GM18909 (cell line): ENCODE measurements at regions not wholly inside any gene's neighbourhood (a gene's known extent, or its start where the extent isn't known, plus 50 kb on each side); places are given as distances from the start of the nearest gene placed in this dataset.
"Not testable (repeated sequence)": the region's sequence is repeated elsewhere in the genome, so short reads cannot be mapped to it uniquely, and the experiment has no call there.

ENCODE experiments used
- ATAC-seq: cut with Tn5 transposase; IDR thresholded peaks from one replicate; pipeline ENCODE4 v1.9.1; 2021; ENCODE audit warnings: mild to moderate bottlenecking; ENCODE audit not compliant: unreplicated experiment, poor library complexity

DNA sequence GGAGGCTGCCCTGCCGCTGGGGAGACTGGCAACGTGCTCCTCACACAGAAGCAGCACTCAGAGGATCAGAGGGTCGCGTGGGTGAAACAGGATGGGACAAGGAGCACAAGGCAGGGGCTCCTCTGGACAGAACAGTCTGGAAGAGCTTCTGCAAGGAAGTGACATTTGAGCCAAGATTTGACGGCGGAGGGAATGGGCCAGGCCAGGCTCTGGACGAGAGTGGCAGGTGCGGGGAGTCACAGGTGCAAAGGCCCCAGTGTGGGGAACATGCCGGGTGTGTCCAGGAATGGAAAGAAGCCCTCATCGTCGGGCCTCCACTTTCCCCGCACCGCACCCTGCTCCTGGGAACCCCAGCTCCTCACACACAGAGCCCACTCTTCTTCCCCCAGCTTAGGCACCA lies 84.0 kb downstream of the RFLNA start:
- no peak for ATAC-seq

DNA sequence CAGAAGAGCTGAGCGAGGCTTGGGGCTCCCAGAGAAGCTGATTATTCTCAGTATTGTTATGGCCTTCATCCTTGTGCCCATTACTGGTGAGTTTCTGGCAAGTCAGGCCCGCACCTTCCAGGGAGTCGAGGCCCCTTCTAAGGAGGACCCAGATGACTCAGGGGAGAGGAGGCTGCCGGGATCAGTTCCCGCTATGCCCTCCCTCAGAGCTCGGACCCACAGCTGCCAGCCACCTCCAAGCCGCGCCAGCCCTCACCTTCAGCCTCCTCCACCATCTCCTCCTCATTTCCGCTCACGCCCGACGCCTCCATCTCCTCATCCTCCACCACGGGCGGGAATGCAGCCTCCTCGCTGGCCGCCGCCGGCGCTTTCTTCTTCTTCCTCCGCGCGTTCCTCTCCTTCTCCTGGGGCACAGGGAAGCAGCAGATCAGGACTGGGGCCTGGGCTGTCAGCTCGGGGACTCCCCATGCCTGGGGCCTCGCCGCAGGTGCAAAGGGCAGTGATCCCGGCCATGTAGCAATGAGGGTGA lies 83.2 kb downstream of the RFLNA start:
- no peak for ATAC-seq

DNA sequence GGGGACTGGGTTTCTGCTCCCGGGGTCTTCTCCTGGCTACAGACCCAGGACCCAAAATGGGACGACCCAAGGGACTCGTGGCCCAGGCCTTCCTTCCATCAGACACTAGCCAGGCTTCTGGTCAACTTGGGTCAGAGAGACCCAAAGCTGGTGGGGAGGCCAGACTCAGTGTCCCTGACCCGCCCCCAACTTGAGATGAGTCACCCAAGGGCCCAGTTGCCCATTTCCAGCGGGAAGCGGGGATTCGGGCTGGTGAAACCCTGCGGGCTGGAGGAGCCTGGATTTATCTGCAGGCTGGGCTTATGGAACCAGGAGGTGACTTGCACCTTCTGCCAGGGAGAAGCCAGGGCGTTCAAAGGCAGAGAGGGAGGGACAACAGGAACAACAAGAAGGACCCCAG lies 81.5 kb downstream of the RFLNA start:
- ATAC-seq, result no peak

DNA sequence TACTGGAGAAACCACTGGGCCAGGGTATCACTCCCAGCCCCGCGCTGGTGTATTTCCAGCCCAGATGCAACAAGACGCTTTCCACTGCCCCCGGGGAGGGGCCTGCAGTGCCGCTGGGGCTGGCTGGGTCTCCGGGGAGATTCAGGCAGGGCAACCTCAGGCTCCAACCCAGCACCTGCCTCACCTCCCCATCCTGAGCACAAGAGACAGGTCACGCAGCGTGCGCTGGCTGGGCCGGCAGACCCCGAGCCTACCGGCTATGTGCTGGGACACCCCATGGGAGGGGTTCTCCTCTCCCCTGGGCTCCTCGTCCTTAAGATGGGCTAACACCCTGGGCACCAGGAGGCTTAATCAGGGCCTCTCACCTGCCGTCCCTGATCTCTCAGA lies 80.9 kb downstream of the RFLNA start:
- no peak for ATAC-seq

DNA sequence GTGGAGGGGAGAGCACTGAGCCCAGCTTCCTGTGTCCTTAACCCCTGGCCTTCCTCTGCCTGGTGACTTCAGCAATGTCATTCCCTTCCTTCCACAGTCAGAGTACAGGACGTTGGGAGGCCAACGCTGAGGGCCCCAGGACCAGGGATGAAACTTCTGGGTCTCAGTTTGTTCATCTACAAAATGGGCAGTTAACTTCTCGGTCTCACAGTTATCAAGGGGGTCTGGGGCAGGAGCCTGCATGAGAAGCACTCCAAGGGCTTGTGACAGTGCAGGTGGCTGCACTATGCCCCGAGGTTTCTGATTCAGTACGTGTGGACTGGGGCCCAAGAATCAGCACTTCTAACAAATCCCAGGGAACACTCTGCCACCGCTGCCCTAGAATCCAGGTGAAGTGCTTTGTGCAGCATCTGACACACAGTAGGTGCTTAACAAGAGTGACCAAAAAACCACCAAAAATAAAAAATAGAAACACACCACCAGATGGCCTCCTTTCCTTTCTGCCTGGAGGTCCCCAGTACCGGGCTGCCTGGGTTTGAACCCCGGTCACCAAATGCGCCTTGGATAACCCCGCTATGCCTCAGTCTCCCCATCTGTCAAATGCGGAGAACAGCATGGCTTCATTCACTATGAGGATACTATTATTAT lies 80.4 kb downstream of the RFLNA start:
- ATAC-seq, result no peak

DNA sequence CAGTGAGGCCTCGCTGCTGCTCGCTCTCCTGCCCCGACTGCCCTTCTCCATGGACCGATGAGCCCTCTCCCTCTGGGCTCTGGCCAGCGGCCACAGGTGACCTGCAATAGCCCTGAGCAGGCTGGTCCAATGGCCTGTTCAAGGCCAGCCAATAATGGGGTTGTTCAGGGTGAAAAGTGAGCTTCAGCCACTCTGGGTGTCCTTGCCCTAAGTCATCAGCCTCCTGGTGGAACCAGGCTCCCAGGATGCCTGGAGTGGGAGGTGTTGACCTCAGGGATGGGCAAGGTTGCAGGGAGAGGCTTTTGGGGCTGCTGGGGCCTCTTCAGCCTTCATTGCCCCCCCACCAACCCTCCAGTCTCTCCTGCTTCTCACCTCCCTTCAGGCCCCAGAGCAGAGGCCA lies 79.7 kb downstream of the RFLNA start:
- ATAC-seq, result no peak

DNA sequence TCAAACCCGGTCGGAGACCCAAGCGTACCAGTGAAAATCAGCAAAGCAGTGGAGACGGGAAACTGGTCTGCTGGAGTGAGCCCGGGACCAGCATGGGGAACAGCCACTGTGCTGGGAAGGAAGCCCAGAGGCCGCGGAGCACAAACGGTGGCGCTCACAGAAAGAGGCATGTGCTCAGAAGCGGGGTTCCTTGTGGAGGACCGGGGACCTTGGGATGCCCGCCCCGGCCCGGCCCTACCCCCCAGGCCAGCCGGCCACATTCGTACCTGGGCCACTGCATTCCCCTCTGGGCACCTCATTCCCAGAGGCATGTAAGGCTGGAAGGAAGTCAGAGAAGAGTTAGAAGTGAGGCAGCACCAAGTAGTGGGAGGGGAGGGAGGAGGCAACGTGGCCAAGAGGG lies 79.3 kb downstream of the RFLNA start:
- no peak for ATAC-seq

DNA sequence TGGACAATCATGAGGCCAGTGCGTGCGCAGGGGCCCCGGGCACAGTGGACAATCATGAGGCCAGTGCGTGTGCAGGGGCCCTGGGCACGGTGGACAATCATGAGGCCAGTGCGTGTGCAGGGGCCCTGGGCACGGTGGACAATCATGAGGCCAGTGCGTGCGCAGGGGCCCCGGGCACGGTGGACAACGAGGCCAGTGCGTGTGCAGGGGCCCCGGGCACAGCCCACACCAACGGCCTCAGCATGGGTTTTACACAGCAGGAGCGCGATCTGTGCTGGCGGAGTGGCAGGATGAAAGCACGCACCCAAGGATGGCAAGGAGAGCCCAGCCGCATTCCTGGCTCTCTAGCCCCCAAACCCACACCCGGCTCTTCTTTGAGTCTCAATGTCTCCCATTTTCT lies 78.8 kb downstream of the RFLNA start:
- ATAC-seq, result not testable (repeated sequence)

DNA sequence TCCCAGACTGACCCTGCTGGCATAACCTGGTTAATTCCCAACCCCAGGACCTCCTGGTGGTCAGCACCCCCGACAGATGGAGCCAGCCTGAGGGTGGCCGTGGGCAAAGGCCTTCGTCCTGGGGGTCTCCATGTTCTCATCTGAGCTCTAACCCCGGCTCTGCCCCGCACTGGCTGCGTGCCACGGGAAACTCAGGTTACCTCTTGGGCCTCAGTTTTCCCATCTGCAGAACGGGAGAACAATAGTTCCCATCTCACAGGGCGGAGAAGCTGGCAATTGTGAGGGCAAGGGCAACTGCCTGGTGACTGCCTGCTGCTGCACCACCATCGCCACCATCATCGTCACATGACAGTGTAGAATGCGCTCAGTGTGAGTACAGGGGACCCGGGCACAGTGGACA lies 77.9 kb downstream of the RFLNA start:
- ATAC-seq, result no peak

DNA sequence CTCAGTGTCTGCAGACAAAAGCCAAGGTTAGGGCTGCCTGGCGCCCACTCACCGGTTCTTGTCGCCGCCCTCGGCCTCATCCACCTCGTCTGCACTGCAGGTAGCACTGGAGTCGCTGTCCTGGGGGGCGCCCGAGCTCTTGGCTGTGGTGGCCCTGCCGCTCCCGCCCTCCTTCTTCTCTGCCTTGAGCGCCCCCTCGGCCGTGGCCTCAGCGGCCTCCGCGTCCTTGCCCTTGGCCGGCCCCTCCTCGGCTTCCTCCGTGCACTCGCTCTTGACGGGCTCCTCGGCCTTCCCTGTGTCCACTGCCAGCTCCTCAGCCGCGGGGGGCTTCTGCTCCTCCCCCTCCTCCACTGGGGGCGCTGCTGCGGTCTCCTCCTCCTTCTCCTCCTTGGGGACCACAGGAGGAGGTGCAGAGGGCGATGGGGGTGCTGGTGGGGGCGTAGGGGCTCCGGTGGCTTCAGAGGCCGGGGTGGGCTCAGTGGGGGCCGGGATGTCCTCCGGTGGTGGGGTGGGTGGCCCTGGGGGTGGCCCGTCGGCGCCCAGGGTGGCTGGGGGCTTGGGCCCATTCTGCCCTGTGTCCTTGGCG lies 77.2 kb downstream of the RFLNA start:
- no peak for ATAC-seq

DNA sequence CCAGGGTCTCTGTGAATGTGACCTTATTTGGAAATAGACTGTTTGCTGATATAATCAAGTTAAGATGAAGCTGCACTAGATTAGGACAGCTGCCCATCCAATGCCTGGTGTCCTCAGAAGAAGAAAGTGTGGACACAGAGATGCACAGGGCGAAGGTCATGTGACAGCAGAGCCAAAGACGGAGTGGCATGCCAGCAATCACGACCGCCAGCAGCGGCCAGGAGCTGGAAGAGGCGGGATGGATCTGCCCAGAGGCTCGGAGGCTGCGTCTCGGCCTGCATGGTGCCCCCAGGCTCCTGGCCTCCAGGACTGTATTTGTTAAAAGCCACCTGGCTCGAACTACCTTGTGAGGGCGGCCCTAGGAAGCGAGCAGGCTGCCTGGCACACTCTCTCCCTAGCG lies 76.5 kb downstream of the RFLNA start:
- no peak for ATAC-seq

DNA sequence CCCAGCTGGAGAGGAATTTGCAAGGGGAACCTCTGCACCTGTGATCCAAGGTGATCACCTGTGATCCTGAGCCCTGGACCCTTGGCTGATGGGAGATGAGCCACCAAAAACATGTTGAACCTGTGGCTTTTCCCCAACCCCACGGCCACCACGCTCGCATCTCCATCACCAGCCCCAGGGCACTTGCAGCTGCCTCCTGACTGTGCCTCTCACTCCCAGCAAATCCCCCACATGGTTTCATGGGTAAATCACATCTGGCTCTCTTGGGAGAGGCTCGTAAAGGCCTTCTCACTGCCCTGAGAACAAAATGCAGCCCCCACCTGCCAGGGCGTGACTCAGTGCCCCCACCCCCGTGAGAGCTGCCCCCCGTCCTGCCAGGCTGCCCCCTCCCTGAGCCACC lies 76.0 kb downstream of the RFLNA start:
- no peak for ATAC-seq

DNA sequence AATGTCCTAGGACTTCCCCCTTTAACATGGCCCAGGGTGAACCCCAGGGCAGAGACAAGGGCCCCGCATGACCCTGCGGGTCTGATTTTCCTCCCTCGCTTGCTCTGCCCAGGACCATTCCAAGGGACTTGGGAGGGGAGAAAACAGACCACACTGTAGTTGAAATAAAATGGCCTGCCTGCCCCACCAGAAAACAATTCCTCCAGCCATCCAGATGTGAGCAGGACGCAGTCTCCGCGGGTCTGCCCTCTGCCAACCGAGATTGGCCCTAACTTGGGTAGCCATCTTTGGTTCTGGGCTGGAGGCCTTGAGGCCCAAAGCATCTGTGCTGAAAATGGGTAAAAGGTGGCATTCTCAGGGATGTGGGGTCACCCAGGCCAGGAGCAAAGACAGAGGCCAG lies 75.5 kb downstream of the RFLNA start:
- ATAC-seq, result no peak

DNA sequence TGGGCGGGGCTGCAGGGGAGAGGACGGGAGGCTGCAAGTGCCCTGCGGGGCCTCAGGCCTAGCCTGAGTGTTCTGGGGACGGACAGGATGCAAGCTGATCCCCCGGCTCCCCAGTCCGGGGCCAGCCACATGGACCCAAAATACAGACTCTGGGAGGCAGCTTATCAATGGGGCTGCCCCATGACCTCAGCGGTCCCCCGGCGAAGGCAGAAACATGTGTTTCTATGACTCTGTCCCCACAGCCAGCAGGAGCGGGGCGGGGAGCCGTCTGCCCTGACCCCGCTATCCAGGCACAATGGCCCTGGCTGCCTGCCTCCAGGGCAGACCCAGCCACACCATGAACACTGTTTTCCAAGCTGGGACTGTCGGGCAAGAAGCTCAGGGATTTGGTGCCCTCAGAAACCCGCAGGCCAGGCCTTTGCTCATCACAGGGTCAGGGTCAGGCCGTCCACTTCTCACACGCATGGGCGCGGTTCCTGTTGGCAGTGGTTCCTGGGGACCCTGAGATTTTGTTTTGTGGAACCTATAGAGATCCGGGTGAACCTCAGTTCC lies 75.0 kb downstream of the RFLNA start:
- ATAC-seq, result no peak

DNA sequence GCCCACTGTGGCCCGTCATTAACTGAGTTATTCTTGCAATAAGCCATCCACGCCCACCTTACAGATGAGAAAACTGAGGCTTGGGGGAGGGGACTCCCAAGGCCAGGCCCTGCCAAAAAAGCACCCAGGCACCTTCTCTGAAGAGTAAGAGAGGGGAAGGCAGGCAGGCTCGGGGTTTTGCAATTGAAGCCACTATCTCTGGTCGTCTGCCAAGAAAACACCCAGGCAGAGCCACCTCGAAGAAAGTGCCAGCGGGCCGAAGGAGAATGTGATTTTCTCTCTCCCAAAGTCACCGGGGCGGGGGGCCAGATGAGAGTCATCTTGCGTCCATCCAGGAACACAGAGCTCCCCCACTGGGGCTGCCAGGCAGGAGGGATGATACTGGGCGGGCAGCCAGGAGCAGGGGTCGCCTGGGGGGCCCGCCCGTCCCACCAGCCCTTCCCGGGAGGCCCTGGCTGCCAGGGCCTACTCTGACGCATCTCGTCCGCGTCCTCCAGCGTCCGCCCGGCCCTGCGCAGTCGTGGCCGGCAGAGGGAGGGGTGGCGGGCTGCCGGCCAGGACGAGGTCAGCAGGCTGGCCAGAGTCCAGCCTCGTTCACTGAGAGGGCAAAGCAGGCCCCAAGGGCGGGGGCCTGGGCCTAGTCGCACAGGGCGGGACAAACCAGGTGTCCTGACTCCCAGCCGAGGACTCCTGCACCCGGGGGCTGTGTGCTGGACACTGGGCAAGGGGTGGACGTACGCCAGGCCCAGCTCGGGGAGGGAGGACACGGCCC lies 74.3 kb downstream of the RFLNA start:
- no peak for ATAC-seq

DNA sequence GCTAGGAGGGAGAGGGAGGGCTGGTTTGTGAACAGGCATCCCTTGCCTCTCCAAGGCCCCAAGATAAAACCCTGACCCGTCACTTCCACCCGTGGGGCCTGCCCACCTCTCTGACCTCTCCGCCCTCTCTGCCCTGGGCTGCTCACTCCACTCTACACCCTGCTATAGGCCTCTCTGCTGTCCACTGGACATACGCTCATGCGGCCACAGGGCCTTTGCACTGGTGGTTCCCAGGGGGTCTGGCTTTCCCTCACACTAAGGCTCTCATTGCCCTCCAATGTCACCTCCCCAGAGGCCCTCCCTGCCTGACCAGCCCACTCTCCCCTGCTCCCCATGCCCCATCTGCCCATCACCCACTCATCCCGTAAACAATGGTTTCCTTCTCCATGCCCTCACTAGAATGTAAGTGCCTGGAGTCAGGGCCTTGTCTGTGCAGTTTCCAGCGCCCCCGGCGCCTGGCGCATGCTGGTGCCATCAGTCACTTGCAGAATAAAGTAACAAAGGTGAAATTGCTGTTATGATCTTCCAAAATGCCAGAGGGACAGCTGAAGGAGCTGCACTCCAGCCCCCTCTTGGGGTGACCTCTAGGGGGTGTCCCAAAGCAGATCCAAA lies 73.6 kb downstream of the RFLNA start:
- no peak for ATAC-seq

DNA sequence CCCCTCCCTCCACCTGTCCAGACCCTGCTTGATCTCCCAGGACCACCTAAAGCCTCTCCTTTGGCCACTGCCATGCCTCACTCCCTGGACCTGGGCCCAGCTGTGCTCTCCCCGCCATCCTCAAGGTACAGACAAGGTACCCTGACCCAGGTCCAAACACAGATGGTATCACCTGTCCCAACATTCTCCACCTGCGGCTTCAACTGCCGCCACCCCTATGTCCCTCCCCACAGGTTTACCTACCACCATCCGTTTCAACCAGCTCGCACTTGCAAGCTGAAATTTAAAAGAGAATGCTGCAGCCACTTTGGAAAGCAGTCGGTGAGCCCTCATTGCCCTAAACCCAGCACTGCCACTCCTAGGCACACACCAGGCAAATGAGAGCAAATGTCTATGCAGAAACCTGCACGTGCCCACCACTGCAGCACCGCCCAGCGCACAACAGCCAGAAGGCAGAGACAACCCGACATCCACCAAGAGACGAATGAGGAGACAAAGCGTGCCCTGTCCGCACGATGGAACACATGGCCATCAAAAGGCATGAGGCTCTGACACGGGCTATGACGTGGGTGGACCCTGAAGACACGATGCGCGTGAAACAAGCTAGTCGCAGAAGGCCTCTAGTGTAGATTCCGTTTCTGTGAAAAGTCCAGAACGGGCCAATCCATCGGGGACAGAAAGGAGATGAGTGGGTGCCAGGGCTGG lies 71.0 kb downstream of the RFLNA start:
- ATAC-seq, result no peak
